ENCODE measurements at regions not wholly inside any gene's neighbourhood (a gene's known extent, or its start where the extent isn't known, plus 50 kb on each side); places are given as distances from the start of the nearest gene placed in this dataset.

DNA sequence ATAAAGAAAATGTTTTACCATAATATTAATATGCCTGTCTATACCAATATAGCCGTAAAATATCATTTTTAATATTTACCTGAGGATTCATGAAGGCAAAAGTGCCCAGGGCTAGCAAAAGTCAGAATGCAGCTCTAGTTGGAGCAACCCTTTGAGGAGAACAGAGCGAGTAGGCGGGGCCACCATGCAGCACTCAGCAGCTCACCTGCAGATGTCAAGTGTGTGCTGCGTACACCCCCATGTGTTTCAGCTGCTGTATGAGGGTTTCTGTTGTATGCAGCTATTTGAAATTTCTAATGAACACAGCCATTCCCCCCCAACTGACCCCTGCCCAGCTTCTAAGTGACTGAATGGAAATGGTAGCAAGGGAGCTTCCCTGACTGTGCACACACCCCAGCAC is 508.0 kb downstream of the QKI start:
- H3K4me3 ChIP-seq (ENCODE audit: low read depth, low read length): no peak overlapping the region
- TF ChIP-seq, protein P1, sequence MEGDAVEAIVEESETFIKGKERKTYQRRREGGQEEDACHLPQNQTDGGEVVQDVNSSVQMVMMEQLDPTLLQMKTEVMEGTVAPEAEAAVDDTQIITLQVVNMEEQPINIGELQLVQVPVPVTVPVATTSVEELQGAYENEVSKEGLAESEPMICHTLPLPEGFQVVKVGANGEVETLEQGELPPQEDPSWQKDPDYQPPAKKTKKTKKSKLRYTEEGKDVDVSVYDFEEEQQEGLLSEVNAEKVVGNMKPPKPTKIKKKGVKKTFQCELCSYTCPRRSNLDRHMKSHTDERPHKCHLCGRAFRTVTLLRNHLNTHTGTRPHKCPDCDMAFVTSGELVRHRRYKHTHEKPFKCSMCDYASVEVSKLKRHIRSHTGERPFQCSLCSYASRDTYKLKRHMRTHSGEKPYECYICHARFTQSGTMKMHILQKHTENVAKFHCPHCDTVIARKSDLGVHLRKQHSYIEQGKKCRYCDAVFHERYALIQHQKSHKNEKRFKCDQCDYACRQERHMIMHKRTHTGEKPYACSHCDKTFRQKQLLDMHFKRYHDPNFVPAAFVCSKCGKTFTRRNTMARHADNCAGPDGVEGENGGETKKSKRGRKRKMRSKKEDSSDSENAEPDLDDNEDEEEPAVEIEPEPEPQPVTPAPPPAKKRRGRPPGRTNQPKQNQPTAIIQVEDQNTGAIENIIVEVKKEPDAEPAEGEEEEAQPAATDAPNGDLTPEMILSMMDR (IDR thresholded peaks at IDR 0.05; ENCODE audit: insufficient read depth, low read depth, low read length, missing control alignments): no peak
- no peak for DNase-seq (ENCODE audit: low read depth)

DNA sequence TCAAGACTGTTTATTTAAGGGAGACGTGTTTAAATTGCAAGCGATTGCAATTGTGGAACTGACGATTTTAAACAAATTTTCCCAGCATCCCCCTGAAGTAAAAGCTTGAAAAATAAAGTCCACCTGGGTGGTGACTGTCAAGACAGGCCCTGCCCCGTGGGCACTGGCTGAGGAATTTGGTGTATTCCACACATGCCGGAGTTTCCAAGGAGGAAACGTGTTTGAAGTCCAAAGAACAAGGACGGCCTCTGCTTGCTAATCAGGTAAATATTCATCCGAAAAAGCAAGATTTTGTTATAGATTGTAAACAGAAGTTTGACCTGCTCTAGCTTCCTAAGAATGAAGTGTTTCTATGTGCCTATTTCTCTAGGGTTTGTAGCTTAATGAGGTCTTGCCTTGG is 505.1 kb downstream of the QKI start:
- TF ChIP-seq, protein P1 (IDR thresholded peaks at IDR 0.05; ENCODE audit: insufficient read depth, low read depth, low read length, missing control alignments): no peak
- DNase-seq (ENCODE audit: low read depth): no peak
- H3K4me3 ChIP-seq (ENCODE audit: low read depth, low read length): no peak overlapping the region

DNA sequence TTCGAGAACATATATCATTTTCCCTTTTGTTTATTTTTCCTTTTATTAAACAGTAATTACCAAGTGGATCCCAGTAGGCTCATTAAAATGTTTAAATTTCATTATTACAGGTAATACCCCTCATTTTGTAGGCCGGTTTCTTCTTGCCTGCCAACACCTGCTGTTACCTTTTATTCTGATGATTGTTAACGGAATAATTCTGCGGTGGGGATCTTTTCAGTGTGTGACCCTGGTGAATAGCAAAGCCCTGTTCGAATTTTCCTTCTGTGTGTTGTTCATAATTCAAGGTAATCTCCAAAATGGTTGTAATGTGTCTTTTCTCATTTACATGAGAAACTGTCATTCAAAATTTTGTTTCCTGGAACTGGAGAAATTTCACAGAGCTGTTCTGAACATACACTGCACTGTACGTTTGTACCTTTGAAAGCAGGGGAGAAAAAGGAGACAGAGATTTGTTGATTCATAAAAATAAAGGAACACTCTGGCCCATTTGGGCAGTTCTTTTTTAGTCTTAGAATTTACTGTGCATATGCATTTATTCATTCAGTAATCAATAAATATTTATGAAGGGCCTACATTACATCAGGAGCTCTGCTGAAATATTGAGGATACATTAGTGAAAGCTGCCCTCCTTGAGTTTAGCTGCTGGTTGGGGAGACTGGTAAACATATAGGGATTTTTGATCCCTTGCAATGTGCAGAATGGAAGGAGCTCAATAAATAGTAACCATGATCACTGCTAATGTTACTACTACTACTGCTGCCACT is 502.0 kb downstream of the QKI start:
- no peak for DNase-seq (ENCODE audit: low read depth)
- TF ChIP-seq, protein P1 (IDR thresholded peaks at IDR 0.05; ENCODE audit: insufficient read depth, low read depth, low read length, missing control alignments): no peak
- no peak overlapping the region for H3K4me3 ChIP-seq (ENCODE audit: low read depth, low read length)

DNA sequence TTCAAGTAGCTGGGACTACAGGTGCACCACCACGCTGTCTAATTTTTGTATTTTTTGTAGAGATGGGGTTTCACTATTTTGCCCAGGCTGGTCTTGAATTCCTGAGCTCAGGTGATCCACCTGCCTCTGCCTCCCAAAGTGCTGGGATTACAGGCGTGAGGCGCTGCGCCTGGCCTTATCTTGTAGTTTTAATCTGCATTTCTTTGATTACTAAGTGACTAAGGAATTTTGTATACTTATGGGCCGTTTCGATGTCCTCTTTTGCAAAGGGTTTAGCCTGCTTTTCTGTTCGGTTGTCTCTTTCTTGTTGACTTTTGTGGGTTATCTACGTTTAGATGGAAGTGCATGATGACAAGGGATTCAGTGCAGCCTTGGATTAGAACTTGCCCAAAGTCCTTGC is 500.6 kb downstream of the QKI start:
- no peak for DNase-seq (ENCODE audit: low read depth)
- no peak overlapping the region for H3K4me3 ChIP-seq (ENCODE audit: low read depth, low read length)
- TF ChIP-seq, protein P1 (IDR thresholded peaks at IDR 0.05; ENCODE audit: insufficient read depth, low read depth, low read length, missing control alignments): no peak

DNA sequence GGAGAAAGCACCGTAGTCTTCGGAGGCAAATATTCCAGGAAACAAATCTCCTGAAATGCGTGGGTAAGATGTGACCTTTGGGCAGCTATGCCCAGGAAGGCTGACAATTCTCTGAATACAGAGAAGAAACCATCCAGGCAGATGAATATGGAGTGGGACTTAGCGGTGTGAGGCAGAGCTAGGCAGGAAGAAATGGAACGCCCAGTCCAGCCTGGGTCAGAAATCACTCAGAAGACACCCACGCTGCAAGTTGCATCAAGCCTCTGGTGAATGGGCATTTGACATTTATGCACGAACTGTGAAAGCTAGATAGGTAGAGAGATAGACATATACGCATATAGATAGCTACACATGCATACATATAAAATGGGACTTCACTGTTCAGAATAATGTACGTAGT is 498.5 kb downstream of the QKI start:
- TF ChIP-seq, protein P1 (IDR thresholded peaks at IDR 0.05; ENCODE audit: insufficient read depth, low read depth, low read length, missing control alignments): no peak
- H3K4me3 ChIP-seq (ENCODE audit: low read depth, low read length): no peak overlapping the region
- DNase-seq (ENCODE audit: low read depth): no peak

DNA sequence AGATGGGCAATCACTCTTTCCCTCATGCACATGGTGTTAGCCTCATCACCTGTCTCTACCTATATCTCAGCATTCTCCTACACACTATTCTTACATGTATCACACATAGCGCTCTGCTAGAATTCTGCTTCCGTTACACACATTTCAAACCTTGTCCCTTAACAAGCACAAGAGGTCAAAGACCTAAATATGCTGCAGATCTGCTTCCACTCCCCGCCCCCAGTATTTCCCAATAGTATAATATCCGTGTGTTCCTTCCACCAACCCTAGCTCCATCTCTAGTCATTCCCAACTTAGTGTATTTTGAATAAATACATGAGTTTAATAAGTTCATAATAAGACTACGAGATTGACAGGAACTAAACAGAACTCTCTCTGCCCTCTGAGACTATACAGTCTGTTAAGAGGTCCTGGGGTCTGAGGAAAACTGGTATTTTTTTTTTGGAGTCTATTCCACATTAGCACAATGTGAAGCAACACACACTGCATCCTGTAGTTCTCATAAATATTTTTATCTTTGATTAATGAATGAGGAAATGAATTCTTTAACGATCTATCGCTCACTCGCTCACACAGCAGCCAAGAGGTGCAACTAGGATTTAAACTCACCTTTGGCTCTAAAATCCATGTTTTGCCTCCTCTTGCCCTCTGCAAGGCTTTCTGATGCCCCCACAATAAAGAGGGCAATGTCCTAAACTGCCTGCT is 491.6 kb downstream of the QKI start:
- TF ChIP-seq, protein P1 (IDR thresholded peaks at IDR 0.05; ENCODE audit: insufficient read depth, low read depth, low read length, missing control alignments): no peak
- no peak for DNase-seq (ENCODE audit: low read depth)
- no peak overlapping the region for H3K4me3 ChIP-seq (ENCODE audit: low read depth, low read length)
